Activated CD8-positive, alpha-beta memory T cell treated with anti-CD3 and anti-CD28 coated beads for 36 hours (primary cell): ENCODE measurements at regions not wholly inside any gene's neighbourhood (a gene's known extent, or its start where the extent isn't known, plus 50 kb on each side); places are given as distances from the start of the nearest gene placed in this dataset.
"Not testable (repeated sequence)": the region's sequence is repeated elsewhere in the genome, so short reads cannot be mapped to it uniquely, and the experiment has no call there.

Experiments
- CTCF ChIA-PET: fragments of 350-600 bp; sonication (Branson Sonifier 250); formaldehyde crosslinking; loops from one replicate; lab custom pipeline; 2021; ENCODE audit warnings: antibody characterized with exemption; lab: Charles Lee
- POLR2A ChIA-PET: fragments of 350-600 bp; sonication (Branson Sonifier 250); formaldehyde crosslinking; loops from one replicate; lab custom pipeline; 2021; ENCODE audit warnings: antibody characterized with exemption; lab: Charles Lee

GRCh38 chr18:14221689-14222088, 89.5 kb upstream of the ZNF519 start:
- ChIA-PET POLR2A (no interaction called here), CTCF (no interaction called here)

DNA sequence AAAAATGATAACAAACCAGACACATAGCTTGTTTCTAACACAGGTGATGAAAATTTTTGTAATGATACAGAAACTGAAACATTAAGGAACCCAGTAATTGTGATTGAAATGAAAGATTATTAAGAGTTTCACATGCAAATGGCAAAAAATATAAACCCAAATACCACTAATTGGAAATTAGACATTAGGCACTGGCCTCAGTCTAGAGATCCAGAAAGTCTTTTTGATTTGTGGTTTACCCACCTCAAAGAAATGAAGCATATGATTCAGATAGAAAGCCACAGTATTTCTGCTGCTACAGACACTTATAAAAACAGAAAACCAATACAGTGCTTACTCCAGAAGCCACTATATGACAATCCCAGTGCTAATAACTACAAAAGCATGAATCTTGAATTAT, 83.7 kb upstream of the ZNF519 start:
- CTCF ChIA-PET, POLR2A ChIA-PET: not testable (repeated sequence)

GRCh38 chr18:14203424-14203823, 71.2 kb upstream of the ZNF519 start:
- POLR2A ChIA-PET, CTCF ChIA-PET: not testable (repeated sequence)

DNA sequence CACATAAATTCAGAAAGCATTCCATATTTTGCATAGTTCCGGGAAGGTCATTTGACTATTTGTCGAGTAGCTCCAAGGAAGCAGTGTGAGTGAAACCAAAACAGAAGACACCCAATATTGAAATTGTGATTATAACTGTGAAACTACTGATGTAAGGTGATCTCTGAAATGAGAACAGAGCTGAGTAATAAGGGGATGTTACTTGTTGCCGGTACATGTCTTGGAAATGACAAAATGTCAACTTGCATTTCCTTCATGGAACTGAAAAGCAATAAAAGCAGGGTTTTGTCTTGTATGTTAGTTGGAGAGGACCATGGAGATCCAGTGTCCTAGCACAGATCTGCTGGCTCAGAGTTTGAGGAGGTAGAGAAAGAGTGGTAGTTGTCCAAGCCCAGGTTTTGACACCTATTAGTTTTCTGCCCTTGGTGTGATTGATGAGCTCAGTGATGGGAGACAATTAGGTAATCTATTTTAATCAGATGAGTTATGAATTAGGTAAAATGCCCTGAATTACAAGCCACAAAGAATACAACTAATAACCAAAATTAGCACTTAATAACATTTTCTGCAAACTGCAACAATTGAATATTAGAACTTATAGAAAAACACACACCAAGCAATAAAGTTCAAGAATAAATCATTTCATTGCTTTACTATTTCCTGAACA, 58.7 kb upstream of the ZNF519 start:
- POLR2A ChIA-PET: not testable (repeated sequence)
- CTCF ChIA-PET: interaction anchor here (0.6 to 2.1 kb wide), 2 partner anchors 12 to 367 kb away, joined by 3 to 8 read pairs; partner anchors contain the start of gene MC5R

GRCh38 chr18:14189858-14190257, 57.6 kb upstream of the ZNF519 start:
- ChIA-PET POLR2A (interaction anchor here (0.6 kb wide), 1 partner anchor 28 kb away, joined by 3 read pairs; no protein-coding TSS in a partner anchor), CTCF (interaction anchor here (0.6 to 2.1 kb wide), 2 partner anchors 11 to 445 kb away, joined by 3 to 8 read pairs; no protein-coding TSS in a partner anchor)

DNA sequence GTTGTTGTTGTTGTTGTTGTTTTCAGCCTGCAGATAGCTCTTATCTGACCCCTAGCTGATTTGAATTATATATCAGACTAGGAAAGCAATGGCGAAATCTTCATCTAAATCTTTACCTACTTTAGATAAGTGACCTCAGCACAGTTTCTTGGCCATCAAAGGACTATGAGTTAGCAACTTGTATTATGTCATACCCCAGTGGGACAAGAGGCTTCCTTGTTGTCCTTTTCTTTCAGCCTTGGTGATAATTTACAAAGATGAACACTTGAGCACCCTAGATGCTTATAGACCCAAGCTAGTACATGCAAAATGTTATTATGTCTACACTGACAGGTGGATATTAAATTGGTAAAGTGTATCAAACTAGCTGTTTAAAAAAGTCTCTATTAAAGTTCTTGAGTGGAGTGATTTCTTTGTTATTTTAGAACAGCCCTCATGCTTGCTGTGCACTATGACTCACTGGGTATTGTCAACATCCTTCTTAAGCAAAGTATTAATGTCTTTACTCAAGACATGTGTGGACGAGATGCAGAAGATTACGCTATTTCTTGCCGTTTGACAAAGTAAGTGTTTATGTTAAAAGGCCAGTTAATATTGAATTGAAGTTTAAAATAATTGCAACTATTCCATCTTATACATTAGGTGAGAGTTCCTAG, 56.6 kb upstream of the ZNF519 start:
- POLR2A ChIA-PET: not testable (repeated sequence)
- CTCF ChIA-PET: interaction anchor here (2.1 kb wide), 1 partner anchor 10 kb away, joined by 8 read pairs; no protein-coding TSS in a partner anchor
